Mesendoderm (in vitro differentiated cells): ENCODE measurements at regions not wholly inside any gene's neighbourhood (a gene's known extent, or its start where the extent isn't known, plus 50 kb on each side); places are given as distances from the start of the nearest gene placed in this dataset.

ENCODE experiments used
- DNase-seq: peaks from one replicate; pipeline ENCODE4 v3.0.0; 2013
- H2AK5ac ChIP-seq: 2 replicates; pipeline ENCODE4 v1.6.1; 2013; ENCODE audit warnings: low read length, inconsistent platforms
- H2BK120ac ChIP-seq: 2 replicates; pipeline ENCODE4 v1.6.1; 2013; ENCODE audit warnings: low read depth, mild to moderate bottlenecking, low read length, moderate library complexity, mixed read lengths
- H2BK15ac ChIP-seq: replicated peaks from 2 replicates; pipeline ENCODE4 v1.6.1; 2013; ENCODE audit warnings: low read depth, mild to moderate bottlenecking, moderate library complexity
- H2BK5ac ChIP-seq: 2 replicates; pipeline ENCODE4 v1.6.1; 2013; ENCODE audit warnings: low read length, inconsistent platforms
- H3K18ac ChIP-seq: 2 replicates; pipeline ENCODE4 v1.6.1; 2013; ENCODE audit warnings: mild to moderate bottlenecking, low read length, mixed read lengths
- H3K23ac ChIP-seq: one replicate; pipeline ENCODE4 v1.6.1; 2013; ENCODE audit warnings: low read length
- H3K27ac ChIP-seq: 2 replicates; pipeline ENCODE4 v1.5.1; 2013; ENCODE audit warnings: low read depth, mild to moderate bottlenecking, inconsistent platforms, low read length, moderate library complexity
- H3K27me3 ChIP-seq: 2 replicates; pipeline ENCODE4 v1.6.1; 2013; ENCODE audit warnings: low read length, control low read depth, mild to moderate bottlenecking, inconsistent platforms; ENCODE audit not compliant: insufficient read depth, poor library complexity
- H3K36me3 ChIP-seq: 2 replicates; pipeline ENCODE4 v1.6.1; 2013; ENCODE audit warnings: low read length, inconsistent platforms; ENCODE audit not compliant: control insufficient read depth, insufficient read depth
- H3K4ac ChIP-seq: one replicate; pipeline ENCODE4 v1.6.1; 2013; ENCODE audit warnings: low read depth, mild to moderate bottlenecking, low read length, moderate library complexity
- H3K4me1 ChIP-seq: 2 replicates; pipeline ENCODE4 v1.6.1; 2013; ENCODE audit warnings: low read depth, low read length, inconsistent platforms; ENCODE audit not compliant: control insufficient read depth
- H3K4me2 ChIP-seq: 2 replicates; pipeline ENCODE4 v1.6.1; 2013; ENCODE audit warnings: low read length
- H3K4me3 ChIP-seq: 2 replicates; pipeline ENCODE4 v1.5.1; 2013; ENCODE audit warnings: mild to moderate bottlenecking, low read length
- H3K56ac ChIP-seq: one replicate; pipeline ENCODE4 v1.6.1; 2013; ENCODE audit warnings: low read length
- H3K79me1 ChIP-seq: 2 replicates; pipeline ENCODE4 v1.6.1; 2013; ENCODE audit warnings: low read length, inconsistent platforms
- H3K79me2 ChIP-seq: 2 replicates; pipeline ENCODE4 v1.6.1; 2013; ENCODE audit warnings: mild to moderate bottlenecking, low read length; ENCODE audit not compliant: control insufficient read depth, insufficient read depth
- H3K9ac ChIP-seq: 2 replicates; pipeline ENCODE4 v1.6.1; 2013; ENCODE audit warnings: low read length, inconsistent platforms
- H4K5ac ChIP-seq: one replicate; pipeline ENCODE4 v1.6.1; 2013; ENCODE audit warnings: low read length
- H4K8ac ChIP-seq: one replicate; pipeline ENCODE4 v1.6.1; 2013; ENCODE audit warnings: low read depth, mild to moderate bottlenecking, control low read depth, low read length, moderate library complexity
- WGBS: extraction: QIAGEN DNeasy Blood & Tissue Kit; methylation state at CpG from one replicate; pipeline ENCODE4 v1.1.7; 2013; ENCODE audit warnings: low lambda C conversion rate, missing lambda C conversion rate; ENCODE audit not compliant: insufficient coverage; ENCODE audit errors: extremely low coverage; 5-methylcytosine and 5-hydroxymethylcytosine counted together

GRCh38 chr10:61545170-61545569 is 92.0 kb upstream of the TMEM26 start:
- no peak overlapping the region for H4K5ac ChIP-seq

DNA sequence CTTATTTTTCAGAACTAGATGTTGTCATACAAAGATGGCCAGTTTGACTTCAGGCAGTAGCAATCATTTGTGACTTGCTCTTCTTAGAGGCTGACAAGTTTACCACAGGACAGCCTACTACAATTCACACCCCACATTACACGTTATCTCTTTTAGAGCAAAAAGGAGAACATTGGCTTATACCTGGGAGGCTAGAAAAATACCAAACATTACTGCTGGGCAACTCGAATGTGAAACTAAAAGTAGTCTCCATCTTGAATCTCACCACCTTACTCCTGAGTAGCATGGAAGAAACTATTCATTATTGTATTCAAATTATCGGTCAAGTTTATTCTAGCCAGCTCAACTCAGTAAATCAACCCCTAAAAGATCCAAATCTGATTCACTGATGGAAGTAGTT is 90.7 kb upstream of the TMEM26 start:
- H3K4me1 ChIP-seq = no peaks in the 10 kb centered on the region
- H3K9ac ChIP-seq = no peak overlapping the region
- DNase-seq = no peak
- no peak overlapping the region for H4K5ac ChIP-seq
- no CpG with 5 or more reads among the region's 3 CpGs for WGBS
- no peak overlapping the region for H3K18ac ChIP-seq
- no peak overlapping the region for H2BK120ac ChIP-seq
- no peak overlapping the region for H4K8ac ChIP-seq
- H3K79me1 ChIP-seq = no peaks in the 10 kb centered on the region
- no peak overlapping the region for H3K4ac ChIP-seq
- H3K79me2 ChIP-seq = no peaks in the 10 kb centered on the region
- H2BK15ac ChIP-seq = no peak overlapping the region
- H3K27ac ChIP-seq = no peak overlapping the region
- no peak overlapping the region for H3K4me2 ChIP-seq
- H3K4me3 ChIP-seq = no peak overlapping the region
- no peak overlapping the region for H3K56ac ChIP-seq
- H3K27me3 ChIP-seq = no peaks in the 10 kb centered on the region
- no peaks in the 10 kb centered on the region for H3K36me3 ChIP-seq
- no peak overlapping the region for H3K23ac ChIP-seq
- H2AK5ac ChIP-seq = no peak overlapping the region
- H2BK5ac ChIP-seq = no peak overlapping the region

More at GRCh38 chr10:61545170-61545569, 92.0 kb upstream of the TMEM26 start:
- Histone ChIP-seq H3K4me3 (no peak overlapping the region), H3K4me1 (no peaks in the 10 kb centered on the region), H3K56ac (no peak overlapping the region), H3K36me3 (no peaks in the 10 kb centered on the region), H3K9ac (no peak overlapping the region), H3K18ac (no peak overlapping the region), H2BK120ac (no peak overlapping the region), H3K79me1 (no peaks in the 10 kb centered on the region), H2BK15ac (no peak overlapping the region), H3K4ac (no peak overlapping the region), H3K4me2 (no peak overlapping the region), H3K79me2 (no peaks in the 10 kb centered on the region), H3K27ac (no peak overlapping the region), H3K27me3 (no peaks in the 10 kb centered on the region), H4K8ac (no peak overlapping the region), H3K23ac (no peak overlapping the region), H2AK5ac (no peak overlapping the region), H2BK5ac (no peak overlapping the region)
- no CpG with 5 or more reads among the region's 1 CpG for WGBS
- DNase-seq = no peak

GRCh38 chr10:61542596-61542995 is 89.4 kb upstream of the TMEM26 start:
- Histone ChIP-seq H3K23ac (no peak overlapping the region), H3K18ac (no peak overlapping the region), H3K27me3 (no peaks in the 10 kb centered on the region), H3K79me2 (no peaks in the 10 kb centered on the region), H2AK5ac (no peak overlapping the region), H3K4me1 (no peaks in the 10 kb centered on the region), H3K27ac (no peak overlapping the region), H3K36me3 (no peaks in the 10 kb centered on the region), H3K9ac (no peak overlapping the region), H4K5ac (no peak overlapping the region), H2BK15ac (no peak overlapping the region), H3K4me2 (no peak overlapping the region), H4K8ac (no peak overlapping the region), H2BK5ac (no peak overlapping the region), H3K56ac (no peak overlapping the region), H3K4ac (no peak overlapping the region), H2BK120ac (no peak overlapping the region), H3K79me1 (no peaks in the 10 kb centered on the region), H3K4me3 (no peak overlapping the region)
- no peak for DNase-seq

DNA sequence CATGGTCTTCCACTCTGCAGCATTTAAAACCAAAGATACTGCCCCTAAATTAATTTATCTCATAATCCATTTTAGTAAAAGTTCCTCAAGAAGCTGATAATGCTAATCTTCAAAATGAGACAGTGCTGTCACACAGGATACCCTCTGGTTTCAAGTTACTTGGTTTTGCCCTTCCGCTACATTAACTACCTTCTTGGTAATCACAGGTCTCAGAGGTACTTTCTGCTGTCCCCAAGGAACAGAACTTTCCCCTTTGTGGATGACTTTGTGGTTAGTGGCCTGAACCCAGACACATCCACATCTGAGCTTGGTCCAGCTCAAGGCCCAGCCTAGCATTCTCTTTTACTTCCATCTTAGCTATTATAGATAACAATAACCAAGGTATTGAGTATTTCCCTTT is 88.8 kb upstream of the TMEM26 start:
- no peak overlapping the region for H4K8ac ChIP-seq
- H3K79me2 ChIP-seq = no peaks in the 10 kb centered on the region
- H3K23ac ChIP-seq = no peak overlapping the region
- H3K18ac ChIP-seq = no peak overlapping the region
- no peak overlapping the region for H3K56ac ChIP-seq
- H2AK5ac ChIP-seq = no peak overlapping the region
- DNase-seq = no peak
- H2BK5ac ChIP-seq = no peak overlapping the region
- no peaks in the 10 kb centered on the region for H3K36me3 ChIP-seq
- no peak overlapping the region for H3K27ac ChIP-seq
- H3K9ac ChIP-seq = no peak overlapping the region
- no peaks in the 10 kb centered on the region for H3K4me1 ChIP-seq
- H2BK120ac ChIP-seq = no peak overlapping the region
- no peak overlapping the region for H2BK15ac ChIP-seq
- no CpG with 5 or more reads among the region's 1 CpG for WGBS
- H3K4ac ChIP-seq = no peak overlapping the region
- no peak overlapping the region for H3K4me2 ChIP-seq
- H3K79me1 ChIP-seq = no peaks in the 10 kb centered on the region
- H3K27me3 ChIP-seq = no peaks in the 10 kb centered on the region
- H3K4me3 ChIP-seq = no peak overlapping the region
- no peak overlapping the region for H4K5ac ChIP-seq

DNA sequence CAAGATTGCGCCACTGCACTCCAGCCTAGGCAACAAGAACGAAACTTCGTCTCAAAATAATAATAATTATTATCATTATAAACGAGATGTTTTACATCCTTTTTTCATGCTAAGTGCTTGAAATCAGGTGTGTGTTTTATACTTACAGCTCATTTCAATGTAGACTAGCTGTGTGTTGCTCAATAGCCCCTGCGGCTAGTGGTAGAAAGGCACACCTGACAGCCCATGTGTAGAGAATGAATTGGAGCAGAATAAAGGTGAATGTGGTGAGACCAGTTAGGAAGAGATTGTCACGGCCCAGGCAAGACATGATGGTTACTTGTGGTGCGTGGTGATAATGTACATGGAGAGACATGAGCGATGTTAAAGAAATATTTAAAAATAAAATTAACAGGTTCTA is 86.7 kb upstream of the TMEM26 start:
- H3K79me1 ChIP-seq = no peaks in the 10 kb centered on the region
- H2BK15ac ChIP-seq = no peak overlapping the region
- H3K4ac ChIP-seq = no peak overlapping the region
- no peaks in the 10 kb centered on the region for H3K36me3 ChIP-seq
- no peaks in the 10 kb centered on the region for H3K4me1 ChIP-seq
- DNase-seq = no peak
- 100% methylated on average over 2 of the region's 8 CpGs for WGBS
- no peak overlapping the region for H3K23ac ChIP-seq
- H2BK5ac ChIP-seq = no peak overlapping the region
- H3K79me2 ChIP-seq = no peaks in the 10 kb centered on the region
- no peak overlapping the region for H3K4me3 ChIP-seq
- no peak overlapping the region for H3K4me2 ChIP-seq
- H3K27ac ChIP-seq = no peak overlapping the region
- no peak overlapping the region for H3K9ac ChIP-seq
- H3K18ac ChIP-seq = no peak overlapping the region
- H2AK5ac ChIP-seq = no peak overlapping the region
- H4K5ac ChIP-seq = no peak overlapping the region
- no peaks in the 10 kb centered on the region for H3K27me3 ChIP-seq
- no peak overlapping the region for H4K8ac ChIP-seq
- no peak overlapping the region for H2BK120ac ChIP-seq
- H3K56ac ChIP-seq = no peak overlapping the region

DNA sequence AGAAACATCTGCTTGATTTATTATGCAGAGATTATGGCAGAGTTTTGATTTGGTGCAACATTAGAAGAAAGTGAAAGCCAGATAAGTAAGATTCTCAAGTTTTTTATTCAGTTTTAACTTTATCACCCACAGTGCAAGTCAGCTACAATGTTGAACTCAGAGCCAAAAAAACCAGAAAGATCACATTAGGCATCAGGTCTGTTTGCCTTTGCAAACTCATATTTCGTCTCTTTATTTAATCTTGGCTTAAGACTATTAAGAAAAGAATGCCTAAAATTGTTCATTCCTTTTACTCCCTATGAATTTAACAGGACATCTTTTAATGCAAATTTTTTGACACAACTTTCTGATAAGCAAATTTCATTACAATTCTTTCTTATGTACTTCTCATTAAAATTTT is 76.0 kb upstream of the TMEM26 start:
- Histone ChIP-seq H3K18ac (no peak overlapping the region), H3K36me3 (no peaks in the 10 kb centered on the region), H3K4ac (no peak overlapping the region), H3K79me1 (no peaks in the 10 kb centered on the region), H3K27ac (no peak overlapping the region), H3K27me3 (no peaks in the 10 kb centered on the region), H4K5ac (no peak overlapping the region), H3K79me2 (no peaks in the 10 kb centered on the region), H3K4me2 (no peak overlapping the region), H2BK120ac (no peak overlapping the region), H2BK5ac (no peak overlapping the region), H2AK5ac (no peak overlapping the region), H4K8ac (no peak overlapping the region), H3K9ac (no peak overlapping the region), H2BK15ac (no peak overlapping the region), H3K56ac (no peak overlapping the region), H3K23ac (no peak overlapping the region), H3K4me3 (no peak overlapping the region), H3K4me1 (no peaks in the 10 kb centered on the region)
- no peak for DNase-seq
- WGBS = no CpG with 5 or more reads among the region's 1 CpG
